SK-N-MC (cell line): ENCODE measurements at regions not wholly inside any gene's neighbourhood (a gene's known extent, or its start where the extent isn't known, plus 50 kb on each side); places are given as distances from the start of the nearest gene placed in this dataset.

Experiments
- DNase-seq: peaks from one replicate; pipeline ENCODE4 v3.0.0-alpha.2; 2011; ENCODE audit warnings: low read depth, low spot score
- H3K27ac ChIP-seq: fragments of 200-600 bp; sonication (generic); 2 replicates; pipeline ENCODE4 v1.5.1; 2016; ENCODE audit warnings: mixed run types
- H3K36me3 ChIP-seq: fragments of 200-600 bp; sonication (generic); 2 replicates; pipeline ENCODE4 v1.6.1; 2017; ENCODE audit warnings: antibody characterized with exemption, low read length, mixed read lengths; ENCODE audit not compliant: insufficient read depth
- H3K4me3 ChIP-seq: fragments of 200-600 bp; sonication (generic); 2 replicates; pipeline ENCODE4 v1.5.1; 2016
- H3K9ac ChIP-seq: fragments of 200-600 bp; sonication (generic); 2 replicates; pipeline ENCODE4 v1.8.0; 2017; ENCODE audit warnings: mixed run types, mixed read lengths; ENCODE audit not compliant: insufficient read length
- H3K9me3 ChIP-seq: fragments of 200-600 bp; sonication (generic); 2 replicates; pipeline ENCODE4 v1.6.1; 2017; ENCODE audit warnings: low read depth, mild to moderate bottlenecking, antibody characterized with exemption, low read length, moderate library complexity, mixed read lengths
- EZH2 ChIP-seq: fragments of 200-600 bp; sonication (generic); IDR thresholded peaks from one replicate; pipeline ENCODE4 v1.6.1; 2017; ENCODE audit warnings: antibody characterized with exemption
- FOXP2 ChIP-seq: optimal IDR thresholded peaks from 2 replicates; pipeline ENCODE3; 2011; ENCODE audit warnings: mild to moderate bottlenecking, moderate library complexity; ENCODE audit not compliant: insufficient read depth; ENCODE audit errors: extremely low read length, control extremely low read depth
- POLR2AphosphoS5 ChIP-seq: IDR thresholded peaks from 2 replicates; pipeline ENCODE4 v1.6.1; 2012; ENCODE audit warnings: mild to moderate bottlenecking, low read depth, low read length, borderline replicate concordance

DNA sequence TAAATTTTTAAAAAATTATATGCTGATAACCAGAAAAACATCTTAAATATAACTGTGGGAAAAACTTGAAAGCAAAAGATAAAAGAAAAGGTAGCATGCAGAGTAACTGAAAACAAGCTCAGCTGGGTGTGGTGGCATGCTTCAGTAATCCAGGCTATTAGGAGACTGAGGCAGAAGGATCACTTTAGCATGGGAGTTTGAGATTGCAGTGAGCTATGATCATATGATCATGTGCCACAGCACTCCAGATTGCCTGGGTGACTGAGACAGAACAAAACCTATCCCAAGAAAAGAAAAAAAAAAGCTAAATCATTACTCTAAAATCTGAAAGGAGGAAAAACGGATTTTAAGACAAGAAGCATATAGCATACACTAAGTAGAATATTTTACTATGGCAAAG lies 1624.0 kb downstream of the AMY1C start:
- TF ChIP-seq EZH2 (no peak), FOXP2 (no peak), POLR2AphosphoS5 (no peak)

DNA sequence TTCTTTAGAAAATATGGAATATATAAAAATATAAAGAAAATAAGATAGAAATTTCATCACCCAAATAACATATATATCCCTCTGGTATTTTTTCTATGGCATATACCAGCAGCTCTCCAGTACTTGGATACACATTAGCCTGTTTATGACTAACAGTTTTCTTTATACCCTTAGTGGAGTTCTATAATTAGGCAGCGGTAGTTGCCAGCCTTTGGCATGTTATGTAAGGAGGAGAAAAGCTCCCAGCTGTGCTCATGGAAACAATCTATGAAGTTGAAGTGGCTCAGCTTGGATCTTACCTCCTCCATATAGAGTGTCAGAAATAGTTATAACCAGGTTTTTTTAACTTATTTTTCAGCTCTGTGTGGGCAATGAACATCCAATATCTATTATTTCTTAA lies 1636.8 kb downstream of the AMY1C start:
- H3K9me3 ChIP-seq, result no peaks in the 10 kb centered on the region
- no peak overlapping the region for H3K4me3 ChIP-seq
- no peaks in the 10 kb centered on the region for H3K36me3 ChIP-seq
- no peak overlapping the region for H3K9ac ChIP-seq
- DNase-seq, result no peak
- no peak for TF ChIP-seq EZH2
- no peak for TF ChIP-seq POLR2AphosphoS5
- TF ChIP-seq FOXP2, result no peak
- H3K27ac ChIP-seq, result no peak overlapping the region

More for the DNA sequence above, 1624.0 kb downstream of the AMY1C start:
- no peak overlapping the region for H3K4me3 ChIP-seq
- H3K36me3 ChIP-seq, result no peaks in the 10 kb centered on the region
- no peak overlapping the region for H3K9ac ChIP-seq
- no peak for DNase-seq
- H3K9me3 ChIP-seq, result no peaks in the 10 kb centered on the region
- H3K27ac ChIP-seq, result no peak overlapping the region

DNA sequence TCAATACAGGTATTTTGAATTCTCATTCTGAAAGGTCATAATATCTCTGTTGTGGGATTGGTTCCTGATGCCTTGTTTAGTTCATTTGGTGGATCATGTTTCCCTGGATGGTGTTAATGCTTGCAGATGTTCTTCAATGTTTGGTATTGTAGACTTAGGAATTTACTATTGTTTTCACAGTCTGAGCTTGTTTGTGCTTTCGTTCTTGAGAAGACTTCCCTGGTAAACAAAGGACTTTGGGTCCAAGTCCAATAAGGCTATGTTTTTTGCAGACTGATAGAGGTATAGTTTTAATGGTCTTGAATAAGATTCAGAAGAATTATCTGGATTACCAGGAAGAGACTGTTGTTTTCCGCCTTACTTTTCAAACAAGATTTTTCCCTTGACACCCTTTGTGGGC lies 1646.3 kb downstream of the AMY1C start:
- no peak for DNase-seq
- H3K9me3 ChIP-seq, result no peaks in the 10 kb centered on the region
- H3K9ac ChIP-seq, result no peak overlapping the region
- TF ChIP-seq POLR2AphosphoS5 (no peak), EZH2 (no peak), FOXP2 (no peak)
- no peak overlapping the region for H3K4me3 ChIP-seq
- H3K27ac ChIP-seq, result no peak overlapping the region
- H3K36me3 ChIP-seq, result no peaks in the 10 kb centered on the region

DNA sequence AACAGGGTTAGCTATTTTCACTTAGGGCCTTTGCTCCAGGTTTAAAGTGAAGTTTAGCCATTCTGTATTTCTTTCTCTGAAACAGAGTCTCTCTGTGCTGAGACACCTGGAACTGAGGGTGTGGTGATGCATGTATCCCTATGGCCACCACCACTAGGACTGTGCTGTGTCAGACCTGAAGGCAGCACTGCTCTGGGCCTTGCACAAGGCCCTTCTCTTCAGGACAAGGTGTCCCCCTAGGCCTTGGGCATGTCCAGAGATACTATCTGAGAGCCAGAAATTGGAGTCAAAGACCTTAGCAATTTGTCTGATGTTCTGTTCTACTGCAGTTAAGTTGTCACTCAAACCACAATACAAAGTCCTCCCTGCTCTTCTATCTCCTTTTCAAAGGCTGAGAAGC lies 1649.2 kb downstream of the AMY1C start:
- no peak for DNase-seq
- H3K27ac ChIP-seq, result no peak overlapping the region
- TF ChIP-seq EZH2, result no peak
- no peak for TF ChIP-seq FOXP2
- no peak for TF ChIP-seq POLR2AphosphoS5
- no peak overlapping the region for H3K4me3 ChIP-seq
- H3K36me3 ChIP-seq, result no peaks in the 10 kb centered on the region
- H3K9me3 ChIP-seq, result no peaks in the 10 kb centered on the region
- no peak overlapping the region for H3K9ac ChIP-seq

DNA sequence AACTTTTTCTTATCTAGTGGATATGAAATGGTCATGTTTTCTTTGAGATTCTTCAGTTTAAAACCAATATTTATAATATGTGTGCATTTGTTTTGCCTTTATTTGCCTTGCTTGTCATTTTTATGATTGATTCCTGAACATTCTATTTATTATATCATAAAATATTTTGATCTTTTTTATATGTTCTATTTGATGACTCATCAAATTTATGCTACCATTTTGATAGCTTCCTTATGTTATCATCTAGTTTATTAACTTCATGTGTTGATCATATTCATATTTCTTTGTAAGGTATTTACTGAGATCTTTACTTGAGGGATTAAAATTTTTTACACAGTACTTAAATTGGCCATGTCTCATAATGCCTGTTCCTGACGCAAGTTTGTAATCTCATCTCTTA lies 1650.0 kb downstream of the AMY1C start:
- Histone ChIP-seq H3K4me3 (no peak overlapping the region), H3K9me3 (no peaks in the 10 kb centered on the region), H3K27ac (no peak overlapping the region), H3K36me3 (no peaks in the 10 kb centered on the region), H3K9ac (no peak overlapping the region)
- TF ChIP-seq FOXP2 (no peak), EZH2 (no peak), POLR2AphosphoS5 (no peak)
- no peak for DNase-seq

DNA sequence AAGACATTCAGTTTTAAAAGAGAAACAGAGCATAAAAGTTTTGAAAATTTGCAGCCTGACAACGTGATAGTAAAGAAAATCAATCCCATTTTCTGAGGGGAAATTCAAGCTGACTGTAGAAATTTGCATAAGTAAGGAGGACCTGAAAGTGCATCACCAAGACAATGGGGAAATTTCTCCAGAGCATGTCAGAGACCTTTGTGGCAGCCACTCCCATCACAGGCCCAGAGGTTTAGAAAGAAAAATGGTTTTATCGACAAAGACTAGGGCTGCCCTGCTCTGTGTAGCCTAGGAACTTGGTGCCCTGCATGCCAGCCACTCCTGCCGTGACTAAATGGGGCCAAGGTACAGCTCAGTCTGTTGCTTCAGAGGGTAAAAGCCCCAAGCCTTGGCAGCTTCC lies 1640.2 kb upstream of the PRMT6 start:
- H3K36me3 ChIP-seq, result no peaks in the 10 kb centered on the region
- no peak overlapping the region for H3K9ac ChIP-seq
- H3K9me3 ChIP-seq, result no peaks in the 10 kb centered on the region
- DNase-seq, result no peak
- no peak overlapping the region for H3K27ac ChIP-seq
- H3K4me3 ChIP-seq, result no peak overlapping the region
- TF ChIP-seq POLR2AphosphoS5 (no peak), FOXP2 (no peak), EZH2 (no peak)

DNA sequence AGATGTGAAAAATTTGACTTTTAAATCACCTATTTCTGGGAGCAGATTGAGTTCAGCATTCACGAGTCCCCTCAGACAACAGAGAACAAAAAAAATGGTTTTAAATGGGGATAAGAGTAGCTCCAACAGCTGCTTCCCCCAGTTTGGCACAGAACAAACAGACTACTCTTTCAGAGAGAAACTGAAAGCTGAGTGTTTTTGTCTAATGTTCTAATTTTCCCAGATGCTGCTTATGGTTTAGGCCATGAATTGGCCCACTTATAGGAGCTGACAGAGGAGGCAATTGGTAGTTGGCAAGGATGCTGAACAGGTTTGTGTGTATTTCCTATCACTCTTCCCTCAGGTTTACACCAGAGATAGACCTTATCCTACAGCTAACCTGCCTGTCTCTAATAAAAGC lies 1637.4 kb upstream of the PRMT6 start:
- no peak for TF ChIP-seq FOXP2
- TF ChIP-seq POLR2AphosphoS5, result no peak
- no peak for DNase-seq
- Histone ChIP-seq H3K4me3 (no peak overlapping the region), H3K9me3 (no peaks in the 10 kb centered on the region), H3K36me3 (no peaks in the 10 kb centered on the region), H3K27ac (no peak overlapping the region), H3K9ac (no peak overlapping the region)

DNA sequence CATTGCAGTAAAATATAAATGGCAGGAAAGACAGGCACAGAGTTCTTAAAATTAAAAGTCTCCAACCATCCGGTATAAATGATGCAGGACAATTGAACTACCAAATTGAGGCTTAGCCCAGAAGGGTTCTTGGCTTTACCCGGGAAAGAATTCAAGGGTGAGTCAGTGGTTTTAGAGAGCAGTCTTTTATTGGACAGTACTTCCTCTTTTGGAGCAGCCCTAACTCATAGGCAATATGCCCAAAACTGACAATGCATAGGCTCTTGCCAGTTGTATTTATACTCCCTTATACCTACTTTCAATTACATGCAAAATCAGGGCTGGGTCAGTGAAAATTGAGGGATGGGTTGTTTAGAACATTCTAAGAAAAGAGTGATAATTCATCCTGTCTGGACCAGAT lies 1628.9 kb upstream of the PRMT6 start:
- H3K27ac ChIP-seq, result no peak overlapping the region
- TF ChIP-seq EZH2 (no peak), POLR2AphosphoS5 (no peak), FOXP2 (no peak)
- no peak overlapping the region for H3K4me3 ChIP-seq
- DNase-seq, result no peak
- H3K9me3 ChIP-seq, result no peaks in the 10 kb centered on the region
- H3K36me3 ChIP-seq, result no peaks in the 10 kb centered on the region
- H3K9ac ChIP-seq, result no peak overlapping the region

DNA sequence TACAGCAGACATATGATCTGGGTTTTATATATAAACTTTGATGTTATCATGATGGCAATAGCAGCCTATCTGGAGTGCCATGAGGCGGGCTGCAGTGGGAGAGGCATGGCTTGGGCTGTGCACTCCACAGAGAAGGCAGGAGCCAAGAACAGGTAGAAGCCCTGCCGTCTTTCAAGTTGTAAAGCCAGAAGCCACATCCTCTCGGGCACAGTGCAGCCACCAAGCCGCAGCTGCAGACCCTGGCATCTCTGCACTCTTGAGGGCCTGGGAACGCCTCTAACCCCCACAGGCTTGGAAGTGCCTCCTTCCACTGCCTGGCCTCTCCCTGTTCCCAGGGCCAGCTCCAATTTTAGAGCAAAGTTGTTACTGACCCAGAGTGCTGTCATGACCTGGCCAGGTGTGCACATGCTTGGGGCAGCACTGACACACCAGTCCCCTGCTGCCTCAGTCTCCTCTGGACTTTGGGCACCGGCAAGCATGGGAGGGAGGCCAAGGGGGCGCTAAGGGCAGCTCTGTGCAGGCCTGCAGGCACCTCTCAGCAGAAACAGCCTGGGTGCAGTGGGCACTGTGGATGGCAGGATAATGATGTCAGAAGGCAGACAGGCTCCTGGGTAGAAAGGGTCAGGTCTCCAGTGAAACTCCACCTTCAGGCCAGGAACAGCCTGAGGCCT lies 1619.8 kb upstream of the PRMT6 start:
- Histone ChIP-seq H3K9ac (no peak overlapping the region), H3K36me3 (no peaks in the 10 kb centered on the region), H3K27ac (no peak overlapping the region), H3K4me3 (no peak overlapping the region), H3K9me3 (no peaks in the 10 kb centered on the region)
- TF ChIP-seq FOXP2 (no peak), POLR2AphosphoS5 (no peak), EZH2 (no peak)
- DNase-seq, result no peak
